IMR-90 (cell line): ENCODE measurements at regions not wholly inside any gene's neighbourhood (a gene's known extent, or its start where the extent isn't known, plus 50 kb on each side); places are given as distances from the start of the nearest gene placed in this dataset.

ENCODE experiments used
- ATAC-seq: fragments of 200-7000 bp; cut with Tn5 transposase; 2 replicates; pipeline ENCODE4 v1.9.1; 2020; ENCODE audit warnings: low read depth, mild to moderate bottlenecking, moderate library complexity
- BruUV-seq: library from RNA; stranded (reverse); fragments of 400-500 nt; replicated peaks from 2 replicates; lab custom pipeline; 2021; lab: Mats Ljungman, UMichigan
- CTCF ChIA-PET: fragments of 300-600 bp; formaldehyde crosslinking; extraction: SDS; loops from one replicate; lab custom pipeline; 2021; ENCODE audit warnings: antibody characterized with exemption; lab: Yijun Ruan, JAX
- POLR2A ChIA-PET: fragments of 300-600 bp; sonication (Branson Sonifier 250); formaldehyde crosslinking; loops from one replicate; lab custom pipeline; 2022; ENCODE audit warnings: antibody characterized with exemption; ENCODE audit not compliant: unreplicated experiment; lab: Charles Lee
- DNase-seq: peaks from one replicate; pipeline ENCODE4 v3.0.0; 2013
- H2AFZ ChIP-seq: replicated peaks from 2 replicates; pipeline ENCODE3; 2013; ENCODE audit warnings: low read length, mild to moderate bottlenecking; ENCODE audit not compliant: poor library complexity
- H2AK5ac ChIP-seq: 2 replicates; pipeline ENCODE4 v1.6.1; 2013; ENCODE audit warnings: low read depth, low read length, inconsistent platforms
- H2AK9ac ChIP-seq: replicated peaks from 2 replicates; pipeline ENCODE3; 2013; ENCODE audit warnings: mild to moderate bottlenecking, low read depth, low read length, moderate library complexity; ENCODE audit not compliant: poor library complexity
- H2BK120ac ChIP-seq: 2 replicates; pipeline ENCODE4 v1.6.1; 2013; ENCODE audit warnings: low read depth, low read length, inconsistent platforms
- H2BK15ac ChIP-seq: 3 replicates; pipeline ENCODE4 v1.6.1; 2013; ENCODE audit warnings: low read depth, low read length, inconsistent platforms
- H2BK20ac ChIP-seq: 2 replicates; pipeline ENCODE4 v1.6.1; 2013; ENCODE audit warnings: low read depth, mild to moderate bottlenecking, inconsistent platforms, low read length, moderate library complexity
- H2BK5ac ChIP-seq: 2 replicates; pipeline ENCODE4 v1.6.1; 2013; ENCODE audit warnings: mild to moderate bottlenecking, low read depth, low read length, inconsistent platforms; ENCODE audit not compliant: poor library complexity, severe bottlenecking
- H3K14ac ChIP-seq: replicated peaks from 2 replicates; pipeline ENCODE4 v1.6.1; 2013; ENCODE audit warnings: low read depth, low read length, inconsistent platforms
- H3K18ac ChIP-seq: 2 replicates; pipeline ENCODE4 v1.6.1; 2013; ENCODE audit warnings: low read depth, low read length, control low read depth
- H3K23ac ChIP-seq: 2 replicates; pipeline ENCODE4 v1.6.1; 2013; ENCODE audit warnings: low read depth, low read length, inconsistent platforms
- H3K27ac ChIP-seq: 2 replicates; pipeline ENCODE4 v1.5.1; 2013; ENCODE audit warnings: mild to moderate bottlenecking, control low read depth, low read length; ENCODE audit not compliant: insufficient read depth
- H3K27me3 ChIP-seq: 2 replicates; pipeline ENCODE4 v1.6.1; 2013; ENCODE audit warnings: low read length; ENCODE audit not compliant: control insufficient read depth, insufficient read depth
- H3K36me3 ChIP-seq: 2 replicates; pipeline ENCODE4 v1.6.1; 2013; ENCODE audit warnings: low read length, mixed read lengths; ENCODE audit not compliant: control insufficient read depth, insufficient read depth
- H3K4ac ChIP-seq: 2 replicates; pipeline ENCODE4 v1.6.1; 2013; ENCODE audit warnings: low read depth, low read length, inconsistent platforms
- H3K4me1 ChIP-seq: 2 replicates; pipeline ENCODE4 v1.6.1; 2013; ENCODE audit warnings: low read length, mixed read lengths; ENCODE audit not compliant: control insufficient read depth, insufficient read depth
- H3K4me2 ChIP-seq: 2 replicates; pipeline ENCODE4 v1.6.1; 2013; ENCODE audit warnings: low read depth, mild to moderate bottlenecking, control low read depth, low read length, moderate library complexity
- H3K4me3 ChIP-seq: 2 replicates; pipeline ENCODE4 v1.5.1; 2013; ENCODE audit warnings: low read depth, mild to moderate bottlenecking, control low read depth, low read length, moderate library complexity; ENCODE audit not compliant: insufficient read depth
- H3K56ac ChIP-seq: 2 replicates; pipeline ENCODE4 v1.6.1; 2013; ENCODE audit warnings: low read length, inconsistent platforms; ENCODE audit not compliant: insufficient read depth; ENCODE audit errors: extremely low read depth
- H3K79me1 ChIP-seq, 2 experiments: 2 replicates each; pipeline ENCODE4 v1.6.1; 2013; ENCODE audit warnings: low read length in 2 of 2, inconsistent platforms in 1 of 2, low read depth in 1 of 2
- H3K9ac ChIP-seq: 2 replicates; pipeline ENCODE4 v1.6.1; 2013; ENCODE audit warnings: low read depth, low read length, control low read depth
- H3K9me1 ChIP-seq: 2 replicates; pipeline ENCODE4 v1.6.1; 2013; ENCODE audit warnings: low read length, inconsistent platforms; ENCODE audit not compliant: insufficient read depth
- H3K9me3 ChIP-seq: 2 replicates; pipeline ENCODE4 v1.6.1; 2013; ENCODE audit warnings: low read length; ENCODE audit not compliant: control insufficient read depth, insufficient read depth
- H4K20me1 ChIP-seq: 2 replicates; pipeline ENCODE4 v1.6.1; 2013; ENCODE audit warnings: low read length, inconsistent platforms; ENCODE audit not compliant: insufficient read depth
- H4K5ac ChIP-seq: 2 replicates; pipeline ENCODE4 v1.6.1; 2013; ENCODE audit warnings: mild to moderate bottlenecking, low read depth, low read length, control low read depth
- H4K8ac ChIP-seq, 2 experiments: 2 replicates each; pipeline ENCODE4 v1.6.1; 2013; ENCODE audit warnings: low read depth in 2 of 2, low read length in 2 of 2, control low read depth in 1 of 2, inconsistent platforms in 1 of 2
- H4K91ac ChIP-seq: 2 replicates; pipeline ENCODE4 v1.6.1; 2013; ENCODE audit warnings: low read depth, low read length, inconsistent platforms; ENCODE audit not compliant: insufficient read depth
- BHLHE40 ChIP-seq: fragments of 150-350 bp; IDR thresholded peaks from 2 replicates; pipeline ENCODE4 v1.6.1; 2016; ENCODE audit warnings: mild to moderate bottlenecking, low read depth, low read length
- CHD1 ChIP-seq: IDR thresholded peaks from 2 replicates; pipeline ENCODE4 v1.6.1; 2012; ENCODE audit warnings: low read depth, low read length, improper control_type of control experiment
- FOS ChIP-seq: fragments of 150-350 bp; IDR thresholded peaks from 2 replicates; pipeline ENCODE4 v1.6.1; 2016; ENCODE audit warnings: low read depth, low read length
- MAFK ChIP-seq: IDR thresholded peaks from 2 replicates; pipeline ENCODE4 v1.6.1; 2012; ENCODE audit warnings: low read depth, low read length, improper control_type of control experiment
- MXI1 ChIP-seq: IDR thresholded peaks from 2 replicates; pipeline ENCODE4 v1.6.1; 2012; ENCODE audit warnings: low read depth, mild to moderate bottlenecking, low read length, moderate library complexity, borderline replicate concordance
- USF2 ChIP-seq: fragments of 150-350 bp; IDR thresholded peaks from 2 replicates; pipeline ENCODE4 v1.6.1; 2017; ENCODE audit warnings: mild to moderate bottlenecking, antibody characterized with exemption, low read length, low read depth
- WGBS, 2 experiments: methylation state at CpG; one replicate each; pipeline versions ENCODE4 v1.1.5 to v1.1.7; 2013; ENCODE audit warnings: missing lambda C conversion rate in 2 of 2; ENCODE audit not compliant: insufficient read length in 1 of 2; ENCODE audit errors: extremely low coverage in 2 of 2; 5-methylcytosine and 5-hydroxymethylcytosine counted together
- dilution Hi-C: fragments of 300-500 bp; cut with HindIII; formaldehyde crosslinking; loops from one replicate; pipeline ENCODE4 v1.14.3; 2018; ENCODE audit warnings: low sequenced_read_pairs; ENCODE audit not compliant: unreplicated experiment
- in situ Hi-C: fragments of 300-500 bp; cut with MboI; formaldehyde crosslinking; loops from 3 replicates; pipeline ENCODE4 v1.14.3; 2019; ENCODE audit warnings: low sequenced_read_pairs, inconsistent platforms, mixed read lengths
- intact Hi-C: fragments of 100-400 bp; cut with micrococcal nuclease; formaldehyde crosslinking; loops from 2 replicates; pipeline ENCODE4 v1.10.0; 2022

GRCh38 chr7:25849500-25850184 is 302.4 kb upstream of the NFE2L3 start:
- Histone ChIP-seq H3K4me1 (peaks cover 20% of the 10 kb centered on the region; the same call in 1 of the 2 replicates), H3K27ac (peak overlapping the region; percentile 85; the same call in 1 of the 2 replicates), H4K8ac (peak overlapping the region; percentile 27 to 78; a peak in 3 of 4 replicates), H2BK20ac (peak overlapping the region; percentile 85; the same call in 1 of the 2 replicates), H3K23ac (peak overlapping the region; percentile 20; the same call in 1 of the 2 replicates), H2BK5ac (peak overlapping the region; percentile 63), H2AFZ (peak overlapping the region; percentile 79), H3K9ac (peak overlapping the region; percentile 47), H3K56ac (peak overlapping the region; percentile 69; the same call in 1 of the 2 replicates), H3K4me2 (peak overlapping the region; percentile 86), H4K91ac (peak overlapping the region; percentile 63), H3K18ac (peak overlapping the region; percentile 79), H3K36me3 (no peaks in the 10 kb centered on the region), H3K14ac (peak overlapping the region; percentile 27), H2AK5ac (peak overlapping the region; percentile 18; the same call in 1 of the 2 replicates), H3K27me3 (peaks cover 5% of the 10 kb centered on the region; the same call in 1 of the 2 replicates), H3K4ac (peak overlapping the region; percentile 82), H3K79me1 (no peaks in the 10 kb centered on the region), H4K20me1 (no peaks in the 10 kb centered on the region), H4K5ac (peak overlapping the region; percentile 41), H3K4me3 (peak overlapping the region; percentile 16; the same call in 1 of the 2 replicates), H2BK15ac (peak overlapping the region; percentile 49; the same call in 1 of the 3 replicates), H3K9me1 (0 out of 2 replicates have a peak, but pooled peaks cover 2% of the 10 kb centered on the region), H2BK120ac (peak overlapping the region; percentile 88), H3K9me3 (no peaks in the 10 kb centered on the region), H2AK9ac (no peak overlapping the region)
- in situ Hi-C loops: loop anchor here (5.0 to 10.0 kb wide), 6 partner anchors 287 to 1308 kb away; partner anchors contain the start of genes CBX3, HNRNPA2B1 and HOXA7
- intact Hi-C loops: loop anchor here (5.0 to 10.0 kb wide), 3 partner anchors 127 to 667 kb away; partner anchors contain the start of genes CBX3 and HNRNPA2B1
- BruUV-seq: no TSS peak
- peak; percentile 91 for DNase-seq
- dilution Hi-C loops: no loop called here
- ChIA-PET CTCF (no interaction called here), POLR2A (no interaction called here)
- WGBS, 2 experiments: no CpG with 5 or more reads among the region's 9 CpGs
- TF ChIP-seq BHLHE40: peak; percentile 76
- peak; percentile 23; the same call in 1 of the 2 replicates for TF ChIP-seq MXI1
- peak; percentile 75 for TF ChIP-seq USF2
- peak; percentile 48 for TF ChIP-seq FOS
- TF ChIP-seq CHD1: no peak
- TF ChIP-seq MAFK: 0 out of 2 replicates have a peak, but pooled peaks have one; percentile 9
- ATAC-seq: peak; percentile 66
